Left lung (tissue), 4 donors: ENCODE measurements at regions not wholly inside any gene's neighbourhood (a gene's known extent, or its start where the extent isn't known, plus 50 kb on each side); places are given as distances from the start of the nearest gene placed in this dataset.

Experiments
- ATAC-seq: fragments of 200-7000 bp; cut with Tn5 transposase; one replicate; pipeline ENCODE4 v1.9.1; 2020; ENCODE audit warnings: moderate library complexity
- DNase-seq, 4 donors: peaks; one replicate each; pipeline ENCODE4 v3.0.0-alpha.2; 2013 to 2020
- H3K27ac ChIP-seq, 2 donors: fragments of 200-600 bp; sonication (generic) in 1 of 2; one replicate each; pipeline versions ENCODE4 v1.5.0 to v1.8.0; 2020 to 2021
- H3K27me3 ChIP-seq, 2 donors: fragments of 200-600 bp; sonication (generic) in 1 of 2; one replicate each; pipeline versions ENCODE4 v1.5.0 to v1.8.0; 2020 to 2021
- H3K36me3 ChIP-seq, 2 donors: fragments of 200-600 bp; sonication (generic) in 1 of 2; one replicate each; pipeline versions ENCODE4 v1.5.0 to v1.8.0; 2020 to 2021
- H3K4me1 ChIP-seq, 2 donors: fragments of 200-600 bp; one replicate each; pipeline ENCODE4 v1.8.0; 2021
- H3K4me3 ChIP-seq, 2 donors: fragments of 200-600 bp; sonication (generic) in 1 of 2; one replicate each; pipeline versions ENCODE4 v1.5.0 to v1.8.0; 2020 to 2021; ENCODE audit warnings: mild to moderate bottlenecking in 1 of 2
- H3K9me3 ChIP-seq, 2 donors: fragments of 200-600 bp; sonication (generic) in 1 of 2; one replicate each; pipeline versions ENCODE4 v1.5.0 to v1.8.0; 2020 to 2021
- CTCF ChIP-seq, 2 donors: fragments of 200-600 bp; sonication (generic) in 1 of 2; IDR thresholded peaks; one replicate each; pipeline versions ENCODE4 v1.5.0 to v1.8.0; 2021; ENCODE audit warnings: antibody characterized with exemption in 2 of 2
- intact Hi-C, 2 donors: fragments of 100-400 bp; cut with DNase I; formaldehyde crosslinking; loops; one replicate each; pipeline versions ENCODE4 v1.11.2 to v1.14.2; 2022
- donor health status: DM: no; HTN: yes; CAD: no.
- donor health status: DM: no; HTN: no; CAD: no.

GRCh38 chr6:132219901-132220300 lies 181.4 kb downstream of the MOXD1 start:
- Histone ChIP-seq H3K27ac (no peak overlapping the region), H3K27me3 (no peaks in the 10 kb centered on the region), H3K36me3 (no peaks in the 10 kb centered on the region), H3K4me3 (no peak overlapping the region), H3K9me3 (no peaks in the 10 kb centered on the region), H3K4me1 (no peaks in the 10 kb centered on the region)
- no peak for TF ChIP-seq CTCF (IDR thresholded peaks at IDR 0.05)
- no peak for ATAC-seq
- DNase-seq, result no peak
- intact Hi-C loops, result no loop called here

- Histone ChIP-seq H3K27me3 (no peaks in the 10 kb centered on the region), H3K4me1 (no peaks in the 10 kb centered on the region), H3K9me3 (no peaks in the 10 kb centered on the region), H3K36me3 (no peaks in the 10 kb centered on the region), H3K4me3 (no peak overlapping the region), H3K27ac (no peak overlapping the region)
- ATAC-seq (peak; percentile 59), DNase-seq (peak in 1 of 4 donors; percentile 14)
- TF ChIP-seq CTCF (IDR thresholded peaks at IDR 0.05), result peak in 1 of 2 donors; percentile 39
- intact Hi-C loops, result no loop called here
Observed at GRCh38 chr6:132218059-132218696, 183.1 kb downstream of the MOXD1 start.

GRCh38 chr6:132215805-132216204 lies 185.5 kb downstream of the MOXD1 start:
- Histone ChIP-seq H3K4me1 (no peaks in the 10 kb centered on the region), H3K36me3 (no peaks in the 10 kb centered on the region), H3K27ac (no peak overlapping the region), H3K9me3 (no peaks in the 10 kb centered on the region), H3K4me3 (no peak overlapping the region), H3K27me3 (no peaks in the 10 kb centered on the region)
- intact Hi-C loops, result no loop called here
- ATAC-seq (no peak), DNase-seq (no peak)
- TF ChIP-seq CTCF (IDR thresholded peaks at IDR 0.05), result no peak

GRCh38 chr6:132214716-132215115 lies 186.6 kb downstream of the MOXD1 start:
- Histone ChIP-seq H3K36me3 (no peaks in the 10 kb centered on the region), H3K27me3 (no peaks in the 10 kb centered on the region), H3K4me1 (no peaks in the 10 kb centered on the region), H3K9me3 (no peaks in the 10 kb centered on the region), H3K27ac (no peak overlapping the region), H3K4me3 (no peak overlapping the region)
- no peak for ATAC-seq
- no peak for TF ChIP-seq CTCF (IDR thresholded peaks at IDR 0.05)
- no peak for DNase-seq
- intact Hi-C loops, result no loop called here

- Histone ChIP-seq H3K27me3 (no peaks in the 10 kb centered on the region), H3K4me1 (no peaks in the 10 kb centered on the region), H3K36me3 (no peaks in the 10 kb centered on the region), H3K9me3 (no peaks in the 10 kb centered on the region), H3K4me3 (no peak overlapping the region), H3K27ac (no peak overlapping the region)
- TF ChIP-seq CTCF (IDR thresholded peaks at IDR 0.05), result no peak
- DNase-seq, result no peak
- ATAC-seq, result no peak
- intact Hi-C loops, result no loop called here
Observed at GRCh38 chr6:132213732-132214131, 187.5 kb downstream of the MOXD1 start.
